ENCODE measurements at regions not wholly inside any gene's neighbourhood (a gene's known extent, or its start where the extent isn't known, plus 50 kb on each side); places are given as distances from the start of the nearest gene placed in this dataset.

GRCh38 chr9:679462-679861 lies 162.0 kb upstream of the DMRT1 start:
- Mint-ChIP-seq H3K4me3 (ENCODE audit: unreplicated experiment) (no peak overlapping the region), H3K9me3 (ENCODE audit: unreplicated experiment) (no peaks in the 10 kb centered on the region), H3K4me1 (ENCODE audit: unreplicated experiment) (peaks cover 16% of the 10 kb centered on the region), H3K27ac (ENCODE audit: unreplicated experiment) (no peak overlapping the region), H3K27me3 (ENCODE audit: unreplicated experiment) (no peaks in the 10 kb centered on the region), H3K36me3 (ENCODE audit: unreplicated experiment) (no peaks in the 10 kb centered on the region)
- no peak for DNase-seq (ENCODE audit: extremely low spot score, unreplicated experiment)
- TF ChIP-seq, protein P1, sequence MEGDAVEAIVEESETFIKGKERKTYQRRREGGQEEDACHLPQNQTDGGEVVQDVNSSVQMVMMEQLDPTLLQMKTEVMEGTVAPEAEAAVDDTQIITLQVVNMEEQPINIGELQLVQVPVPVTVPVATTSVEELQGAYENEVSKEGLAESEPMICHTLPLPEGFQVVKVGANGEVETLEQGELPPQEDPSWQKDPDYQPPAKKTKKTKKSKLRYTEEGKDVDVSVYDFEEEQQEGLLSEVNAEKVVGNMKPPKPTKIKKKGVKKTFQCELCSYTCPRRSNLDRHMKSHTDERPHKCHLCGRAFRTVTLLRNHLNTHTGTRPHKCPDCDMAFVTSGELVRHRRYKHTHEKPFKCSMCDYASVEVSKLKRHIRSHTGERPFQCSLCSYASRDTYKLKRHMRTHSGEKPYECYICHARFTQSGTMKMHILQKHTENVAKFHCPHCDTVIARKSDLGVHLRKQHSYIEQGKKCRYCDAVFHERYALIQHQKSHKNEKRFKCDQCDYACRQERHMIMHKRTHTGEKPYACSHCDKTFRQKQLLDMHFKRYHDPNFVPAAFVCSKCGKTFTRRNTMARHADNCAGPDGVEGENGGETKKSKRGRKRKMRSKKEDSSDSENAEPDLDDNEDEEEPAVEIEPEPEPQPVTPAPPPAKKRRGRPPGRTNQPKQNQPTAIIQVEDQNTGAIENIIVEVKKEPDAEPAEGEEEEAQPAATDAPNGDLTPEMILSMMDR (IDR thresholded peaks at IDR 0.05), result no peak

- Mint-ChIP-seq H3K27ac (ENCODE audit: unreplicated experiment) (no peak overlapping the region), H3K9me3 (ENCODE audit: unreplicated experiment) (no peaks in the 10 kb centered on the region), H3K36me3 (ENCODE audit: unreplicated experiment) (no peaks in the 10 kb centered on the region), H3K27me3 (ENCODE audit: unreplicated experiment) (no peaks in the 10 kb centered on the region), H3K4me1 (ENCODE audit: unreplicated experiment) (peaks cover 23% of the 10 kb centered on the region), H3K4me3 (ENCODE audit: unreplicated experiment) (no peak overlapping the region)
- TF ChIP-seq, protein P1 (IDR thresholded peaks at IDR 0.05), result no peak
- no peak for DNase-seq (ENCODE audit: extremely low spot score, unreplicated experiment)
Observed at GRCh38 chr9:680106-680505, 161.4 kb upstream of the DMRT1 start.

DNA sequence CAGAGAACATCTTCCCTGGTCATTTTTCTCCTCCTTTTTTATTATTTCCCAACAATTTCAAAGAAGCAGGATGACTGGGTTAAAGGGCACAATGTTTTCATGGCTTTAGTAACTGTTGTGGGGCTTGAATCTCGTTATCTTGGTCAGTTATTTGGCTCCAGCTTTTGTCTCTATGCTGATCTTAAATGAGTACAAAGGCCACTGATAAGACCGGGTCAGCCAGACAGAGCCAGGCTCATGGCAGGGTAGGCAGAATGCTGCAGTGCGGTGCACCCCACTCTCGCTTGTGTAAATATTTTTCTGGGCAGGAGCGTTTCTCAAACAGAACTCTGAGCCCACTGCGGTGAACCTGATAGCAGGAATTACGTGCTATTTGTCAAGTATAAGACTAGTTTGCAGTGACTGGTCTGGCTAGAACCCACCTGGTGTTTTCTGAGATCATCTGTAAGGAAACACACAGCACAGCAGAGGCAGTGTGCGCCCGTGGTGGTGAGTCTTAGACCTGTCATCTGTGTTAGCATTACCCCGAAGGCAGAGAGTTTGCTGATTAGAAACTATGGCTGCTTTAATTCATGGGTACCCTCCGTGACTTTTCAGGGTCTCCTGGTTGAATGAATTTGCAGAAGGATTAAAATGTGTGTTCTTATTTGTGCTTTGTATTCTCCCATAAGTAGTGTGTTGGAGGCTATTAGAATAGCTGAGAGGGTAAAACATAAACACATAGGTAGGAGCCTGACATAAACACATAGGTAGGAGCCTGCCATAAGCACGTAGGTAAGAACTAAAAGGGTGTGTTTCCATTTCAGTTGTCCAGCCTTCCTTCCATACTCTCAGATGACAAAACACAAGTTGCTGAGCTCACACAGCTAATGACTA lies 158.6 kb upstream of the DMRT1 start:
- no peak for DNase-seq (ENCODE audit: extremely low spot score, unreplicated experiment)
- Mint-ChIP-seq H3K9me3 (ENCODE audit: unreplicated experiment) (no peaks in the 10 kb centered on the region), H3K4me3 (ENCODE audit: unreplicated experiment) (no peak overlapping the region), H3K36me3 (ENCODE audit: unreplicated experiment) (no peaks in the 10 kb centered on the region), H3K27ac (ENCODE audit: unreplicated experiment) (no peak overlapping the region), H3K4me1 (ENCODE audit: unreplicated experiment) (peaks cover 35% of the 10 kb centered on the region), H3K27me3 (ENCODE audit: unreplicated experiment) (no peaks in the 10 kb centered on the region)
- TF ChIP-seq, protein P1 (IDR thresholded peaks at IDR 0.05), result no peak

GRCh38 chr9:683509-684021 lies 157.9 kb upstream of the DMRT1 start:
- Mint-ChIP-seq H3K9me3 (ENCODE audit: unreplicated experiment) (no peaks in the 10 kb centered on the region), H3K4me3 (ENCODE audit: unreplicated experiment) (no peak overlapping the region), H3K36me3 (ENCODE audit: unreplicated experiment) (no peaks in the 10 kb centered on the region), H3K27me3 (ENCODE audit: unreplicated experiment) (no peaks in the 10 kb centered on the region), H3K27ac (ENCODE audit: unreplicated experiment) (no peak overlapping the region), H3K4me1 (ENCODE audit: unreplicated experiment) (peaks cover 35% of the 10 kb centered on the region)
- TF ChIP-seq, protein P1 (IDR thresholded peaks at IDR 0.05), result no peak
- DNase-seq (ENCODE audit: extremely low spot score, unreplicated experiment), result no peak

DNA sequence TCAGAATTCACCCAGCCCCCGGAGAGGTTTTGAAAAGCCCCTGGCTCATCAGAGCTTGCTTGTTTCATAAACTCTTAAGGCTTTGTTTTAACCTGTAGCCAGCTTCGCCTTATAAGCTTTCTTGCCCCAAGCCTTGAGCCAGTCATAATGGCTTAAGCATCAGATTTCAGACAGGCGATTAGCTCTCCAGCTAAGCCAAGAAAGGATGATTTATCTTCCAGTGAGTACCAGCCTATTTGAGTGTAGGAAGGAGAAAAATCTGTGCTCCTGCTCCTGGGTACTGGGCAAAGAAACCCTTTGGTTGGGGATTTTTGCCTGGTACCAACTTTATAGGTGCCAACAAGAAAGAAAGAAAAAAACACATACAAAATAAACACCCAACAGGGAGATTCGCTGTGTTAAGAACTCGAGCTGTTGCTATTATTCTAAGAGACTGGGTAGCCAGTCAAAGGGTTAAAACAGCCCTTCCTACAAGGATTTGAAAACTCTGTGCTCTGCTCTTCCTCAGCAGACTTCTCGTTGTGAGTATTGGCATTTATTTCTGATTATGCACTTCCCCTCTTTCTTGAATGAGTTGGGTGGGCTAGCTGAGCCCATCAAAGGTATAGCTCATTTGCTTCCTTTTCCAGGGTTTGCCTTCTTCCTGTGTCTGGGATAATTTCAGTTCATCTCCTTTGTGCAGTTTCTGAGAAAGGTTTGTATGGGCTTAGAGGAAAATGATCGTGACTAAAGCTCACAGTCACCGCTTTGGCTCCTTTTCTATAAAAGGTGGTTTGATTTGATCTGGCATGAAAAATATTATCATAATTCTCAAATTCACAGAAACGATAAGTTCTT lies 157.2 kb upstream of the DMRT1 start:
- Mint-ChIP-seq H3K27me3 (ENCODE audit: unreplicated experiment) (no peaks in the 10 kb centered on the region), H3K9me3 (ENCODE audit: unreplicated experiment) (no peaks in the 10 kb centered on the region), H3K4me1 (ENCODE audit: unreplicated experiment) (peaks cover 35% of the 10 kb centered on the region)

More for the DNA sequence above, 157.2 kb upstream of the DMRT1 start:
- peak overlapping the region; percentile 0 for H3K4me3 Mint-ChIP-seq (ENCODE audit: unreplicated experiment)
- no peak for DNase-seq (ENCODE audit: extremely low spot score, unreplicated experiment)
- peak overlapping the region; percentile 84 for H3K27ac Mint-ChIP-seq (ENCODE audit: unreplicated experiment)
- no peaks in the 10 kb centered on the region for H3K36me3 Mint-ChIP-seq (ENCODE audit: unreplicated experiment)
- TF ChIP-seq, protein P1 (IDR thresholded peaks at IDR 0.05), result no peak

All from osteocyte (in vitro differentiated cells).